WTC11 (cell line): ENCODE measurements at regions not wholly inside any gene's neighbourhood (a gene's known extent, or its start where the extent isn't known, plus 50 kb on each side); places are given as distances from the start of the nearest gene placed in this dataset.

Source experiments
- ATAC-seq: fragments of 200-7000 bp; cut with Tn5 transposase; 2 replicates; pipeline ENCODE4 v1.10.0; 2021; ENCODE audit warnings: mild to moderate bottlenecking, moderate library complexity
- CTCF ChIA-PET: fragments of 300-600 bp; sonication (Branson Sonifier 250); formaldehyde crosslinking; loops from one replicate; lab custom pipeline; 2021; ENCODE audit warnings: antibody characterized with exemption; lab: Charles Lee
- POLR2A ChIA-PET: fragments of 350-600 bp; sonication (Branson Sonifier 250); formaldehyde crosslinking; loops from one replicate; lab custom pipeline; 2021; ENCODE audit warnings: antibody characterized with exemption; lab: Charles Lee
- DNase-seq: peaks from one replicate; pipeline ENCODE4 v3.0.0; 2021; ENCODE audit warnings: low spot score
- H3K27ac Mint-ChIP-seq: 2 replicates; pipeline ENCODE4 v1.8.0; 2021; ENCODE audit warnings: mixed read lengths
- H3K27me3 Mint-ChIP-seq: 2 replicates; pipeline ENCODE4 v1.8.0; 2021; ENCODE audit warnings: low read depth, mild to moderate bottlenecking, moderate library complexity, mixed read lengths
- H3K36me3 Mint-ChIP-seq: 2 replicates; pipeline ENCODE4 v1.8.0; 2021; ENCODE audit warnings: mixed read lengths
- H3K4me1 Mint-ChIP-seq: 2 replicates; pipeline ENCODE4 v1.8.0; 2022; ENCODE audit warnings: mixed read lengths
- H3K4me3 Mint-ChIP-seq: 2 replicates; pipeline ENCODE4 v1.8.0; 2021; ENCODE audit warnings: mild to moderate bottlenecking, moderate library complexity, mixed read lengths
- H3K9me3 Mint-ChIP-seq: 2 replicates; pipeline ENCODE4 v1.8.0; 2021; ENCODE audit warnings: mixed read lengths
- AR ChIP-seq: fragments of 250-450 bp; sonication (Bioruptor Pico); IDR thresholded peaks from 2 replicates; pipeline ENCODE4 v1.9.0; 2021; ENCODE audit warnings: mild to moderate bottlenecking
- ARID4B ChIP-seq: sonication (generic); formaldehyde crosslinking; IDR thresholded peaks from 2 replicates; pipeline ENCODE4 v1.8.0; 2023; ENCODE audit warnings: missing genetic modification reagents, mild to moderate bottlenecking, borderline replicate concordance
- ATF3 ChIP-seq: sonication (generic); formaldehyde crosslinking; conservative IDR thresholded peaks from 2 replicates; pipeline ENCODE4 v1.8.1; 2022; ENCODE audit warnings: mild to moderate bottlenecking, missing genetic modification reagents
- CBFB ChIP-seq: sonication (generic); formaldehyde crosslinking; IDR thresholded peaks from 2 replicates; pipeline ENCODE4 v1.8.1; 2022; ENCODE audit warnings: mild to moderate bottlenecking, low read depth, missing genetic modification reagents
- E2F1 ChIP-seq: sonication (generic); formaldehyde crosslinking; IDR thresholded peaks from 2 replicates; pipeline ENCODE4 v1.8.0; 2022; ENCODE audit warnings: mild to moderate bottlenecking, missing genetic modification reagents
- IRF2 ChIP-seq: sonication (generic); formaldehyde crosslinking; IDR thresholded peaks from 2 replicates; pipeline ENCODE4 v1.8.0; 2022; ENCODE audit warnings: low read depth, missing genetic modification reagents, borderline replicate concordance
- JUN ChIP-seq: sonication (generic); formaldehyde crosslinking; IDR thresholded peaks from 2 replicates; pipeline ENCODE4 v1.8.0; 2023; ENCODE audit warnings: mild to moderate bottlenecking, missing genetic modification reagents
- MXD4 ChIP-seq: fragments of 250-450 bp; sonication (Bioruptor Pico); IDR thresholded peaks from 2 replicates; pipeline ENCODE4 v1.8.0; 2021; ENCODE audit warnings: mild to moderate bottlenecking, moderate library complexity, borderline replicate concordance
- NFYB ChIP-seq: sonication (generic); formaldehyde crosslinking; conservative IDR thresholded peaks from 2 replicates; pipeline ENCODE4 v1.8.0; 2022; ENCODE audit warnings: low read depth, missing genetic modification reagents
- SMAD4 ChIP-seq: sonication (generic); formaldehyde crosslinking; IDR thresholded peaks from 2 replicates; pipeline ENCODE4 v1.8.0; 2022; ENCODE audit warnings: mild to moderate bottlenecking, missing genetic modification reagents
- ZNF219 ChIP-seq: sonication (generic); formaldehyde crosslinking; IDR thresholded peaks from 2 replicates; pipeline ENCODE4 v1.8.0; 2023; ENCODE audit warnings: missing genetic modification reagents, mild to moderate bottlenecking, borderline replicate concordance
- ZNF232 ChIP-seq: sonication (generic); formaldehyde crosslinking; IDR thresholded peaks from 2 replicates; pipeline ENCODE4 v1.8.0; 2022; ENCODE audit warnings: mild to moderate bottlenecking, missing genetic modification reagents
- ZNF317 ChIP-seq: sonication (generic); formaldehyde crosslinking; IDR thresholded peaks from 2 replicates; pipeline ENCODE4 v1.8.1; 2023; ENCODE audit warnings: low read depth, mild to moderate bottlenecking, moderate library complexity, missing genetic modification reagents, borderline replicate concordance
- ZNF416 ChIP-seq: fragments of 250-450 bp; sonication (Bioruptor Pico); IDR thresholded peaks from 2 replicates; pipeline ENCODE4 v1.9.0; 2021; ENCODE audit warnings: mild to moderate bottlenecking, inconsistent platforms
- ZNF423 ChIP-seq: fragments of 250-450 bp; sonication (Bioruptor Pico); IDR thresholded peaks from 2 replicates; pipeline ENCODE4 v2.1.2; 2022; ENCODE audit warnings: mild to moderate bottlenecking, moderate library complexity
- TF ChIP-seq, protein P1 (sequence below): fragments of 250-450 bp; sonication (Bioruptor Pico); IDR thresholded peaks from 2 replicates; pipeline ENCODE4 v1.8.0; 2021; ENCODE audit warnings: mild to moderate bottlenecking
- TF ChIP-seq, protein P2 (sequence below): sonication (generic); formaldehyde crosslinking; IDR thresholded peaks from 2 replicates; pipeline ENCODE4 v1.8.1; 2023; ENCODE audit warnings: mild to moderate bottlenecking, missing genetic modification reagents, moderate library complexity

GRCh38 chr6:133079901-133080300, 161.3 kb upstream of the EYA4 start:
- no peaks in the 10 kb centered on the region for H3K4me1 Mint-ChIP-seq
- ATAC-seq: no peak
- no peaks in the 10 kb centered on the region for H3K36me3 Mint-ChIP-seq
- H3K27me3 Mint-ChIP-seq: no peaks in the 10 kb centered on the region
- POLR2A ChIA-PET: no interaction called here
- TF ChIP-seq ARID4B (CRISPR knock-in tag): no peak
- TF ChIP-seq AR (CRISPR knock-in tag): no peak
- TF ChIP-seq ZNF416 (CRISPR knock-in tag): no peak
- TF ChIP-seq ZNF317: no peak
- TF ChIP-seq ATF3 (CRISPR knock-in tag): no peak
- no peak for TF ChIP-seq MXD4
- TF ChIP-seq JUN (CRISPR knock-in tag): no peak
- no peak for TF ChIP-seq SMAD4 (CRISPR knock-in tag)
- TF ChIP-seq NFYB (CRISPR knock-in tag): no peak
- no peak for TF ChIP-seq ZNF219 (CRISPR knock-in tag)
- TF ChIP-seq, protein P1, sequence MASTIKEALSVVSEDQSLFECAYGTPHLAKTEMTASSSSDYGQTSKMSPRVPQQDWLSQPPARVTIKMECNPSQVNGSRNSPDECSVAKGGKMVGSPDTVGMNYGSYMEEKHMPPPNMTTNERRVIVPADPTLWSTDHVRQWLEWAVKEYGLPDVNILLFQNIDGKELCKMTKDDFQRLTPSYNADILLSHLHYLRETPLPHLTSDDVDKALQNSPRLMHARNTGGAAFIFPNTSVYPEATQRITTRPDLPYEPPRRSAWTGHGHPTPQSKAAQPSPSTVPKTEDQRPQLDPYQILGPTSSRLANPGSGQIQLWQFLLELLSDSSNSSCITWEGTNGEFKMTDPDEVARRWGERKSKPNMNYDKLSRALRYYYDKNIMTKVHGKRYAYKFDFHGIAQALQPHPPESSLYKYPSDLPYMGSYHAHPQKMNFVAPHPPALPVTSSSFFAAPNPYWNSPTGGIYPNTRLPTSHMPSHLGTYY (CRISPR knock-in tag): no peak
- TF ChIP-seq IRF2 (CRISPR knock-in tag): no peak
- TF ChIP-seq E2F1 (CRISPR knock-in tag): no peak
- TF ChIP-seq CBFB: no peak
- TF ChIP-seq ZNF232 (CRISPR knock-in tag): no peak
- TF ChIP-seq, protein P2, sequence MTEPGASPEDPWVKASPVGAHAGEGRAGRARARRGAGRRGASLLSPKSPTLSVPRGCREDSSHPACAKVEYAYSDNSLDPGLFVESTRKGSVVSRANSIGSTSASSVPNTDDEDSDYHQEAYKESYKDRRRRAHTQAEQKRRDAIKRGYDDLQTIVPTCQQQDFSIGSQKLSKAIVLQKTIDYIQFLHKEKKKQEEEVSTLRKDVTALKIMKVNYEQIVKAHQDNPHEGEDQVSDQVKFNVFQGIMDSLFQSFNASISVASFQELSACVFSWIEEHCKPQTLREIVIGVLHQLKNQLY: no peak
- no peak for TF ChIP-seq ZNF423 (CRISPR knock-in tag)
- CTCF ChIA-PET: no interaction called here
- H3K9me3 Mint-ChIP-seq: no peaks in the 10 kb centered on the region
- H3K27ac Mint-ChIP-seq: no peak overlapping the region
- H3K4me3 Mint-ChIP-seq: no peak overlapping the region
- DNase-seq: no peak
